ENCODE measurements at regions not wholly inside any gene's neighbourhood (a gene's known extent, or its start where the extent isn't known, plus 50 kb on each side); places are given as distances from the start of the nearest gene placed in this dataset.

DNA sequence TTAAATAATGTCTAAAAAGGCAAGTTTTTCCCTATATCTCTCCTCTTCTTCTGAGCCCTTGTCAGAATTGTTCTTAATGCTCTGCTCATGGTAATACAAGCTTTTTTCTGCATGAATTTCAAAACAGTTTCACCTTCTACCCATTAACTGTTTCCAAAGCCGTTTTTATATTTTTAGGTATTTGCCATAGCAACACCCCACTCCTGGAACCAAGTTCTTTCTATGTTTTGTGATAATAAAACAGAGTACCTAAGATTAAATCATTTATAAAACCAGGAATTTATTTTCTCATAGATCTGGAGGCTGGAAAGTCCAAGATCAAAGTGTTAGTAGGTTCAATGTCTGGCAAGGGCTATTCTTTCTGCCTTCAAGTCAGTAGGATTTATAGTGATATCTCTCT lies 497.4 kb downstream of the ETS1 start:
- TF ChIP-seq, protein P1, sequence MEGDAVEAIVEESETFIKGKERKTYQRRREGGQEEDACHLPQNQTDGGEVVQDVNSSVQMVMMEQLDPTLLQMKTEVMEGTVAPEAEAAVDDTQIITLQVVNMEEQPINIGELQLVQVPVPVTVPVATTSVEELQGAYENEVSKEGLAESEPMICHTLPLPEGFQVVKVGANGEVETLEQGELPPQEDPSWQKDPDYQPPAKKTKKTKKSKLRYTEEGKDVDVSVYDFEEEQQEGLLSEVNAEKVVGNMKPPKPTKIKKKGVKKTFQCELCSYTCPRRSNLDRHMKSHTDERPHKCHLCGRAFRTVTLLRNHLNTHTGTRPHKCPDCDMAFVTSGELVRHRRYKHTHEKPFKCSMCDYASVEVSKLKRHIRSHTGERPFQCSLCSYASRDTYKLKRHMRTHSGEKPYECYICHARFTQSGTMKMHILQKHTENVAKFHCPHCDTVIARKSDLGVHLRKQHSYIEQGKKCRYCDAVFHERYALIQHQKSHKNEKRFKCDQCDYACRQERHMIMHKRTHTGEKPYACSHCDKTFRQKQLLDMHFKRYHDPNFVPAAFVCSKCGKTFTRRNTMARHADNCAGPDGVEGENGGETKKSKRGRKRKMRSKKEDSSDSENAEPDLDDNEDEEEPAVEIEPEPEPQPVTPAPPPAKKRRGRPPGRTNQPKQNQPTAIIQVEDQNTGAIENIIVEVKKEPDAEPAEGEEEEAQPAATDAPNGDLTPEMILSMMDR (IDR thresholded peaks at IDR 0.05; ENCODE audit: extremely low read depth in 1 of 2, insufficient read depth in 1 of 2, low read depth in 1 of 2, low read length in 2 of 2) = no peak
- no peak for TF ChIP-seq POLR2AphosphoS5 (IDR thresholded peaks at IDR 0.05; ENCODE audit: insufficient read depth, low read depth, low read length)
- TF ChIP-seq MYC (IDR thresholded peaks at IDR 0.05; ENCODE audit: low read depth, low read length) = no peak
- no peak for TF ChIP-seq POLR2A (IDR thresholded peaks at IDR 0.05; ENCODE audit: low read depth, low read length)
- no peak for TF ChIP-seq EZH2 (IDR thresholded peaks at IDR 0.05; ENCODE audit: borderline replicate concordance, low read depth, low read length, severe bottlenecking)
- TF ChIP-seq GATA2 (IDR thresholded peaks at IDR 0.05; ENCODE audit: insufficient read depth, insufficient read length, low read depth, low read length) = no peak
- TF ChIP-seq, protein P2, sequence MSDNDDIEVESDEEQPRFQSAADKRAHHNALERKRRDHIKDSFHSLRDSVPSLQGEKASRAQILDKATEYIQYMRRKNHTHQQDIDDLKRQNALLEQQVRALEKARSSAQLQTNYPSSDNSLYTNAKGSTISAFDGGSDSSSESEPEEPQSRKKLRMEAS (IDR thresholded peaks at IDR 0.05; ENCODE audit: insufficient read depth, insufficient read length) = no peak

Measured in endothelial cell of umbilical vein (primary cell).